Uterus (tissue), 3 donors: ENCODE measurements at regions not wholly inside any gene's neighbourhood (a gene's known extent, or its start where the extent isn't known, plus 50 kb on each side); places are given as distances from the start of the nearest gene placed in this dataset.

Source experiments
- DNase-seq, 2 donors: peaks; one replicate each; pipeline ENCODE4 v3.0.0-alpha.2; 2019 to 2020
- H3K27ac ChIP-seq, 2 donors: fragments of 200-600 bp; sonication (generic); 1 replicate in 1 of 2; 2 replicates in 1 of 2; pipeline ENCODE4 v1.5.1; 2016 to 2018
- H3K27me3 ChIP-seq, 2 donors: fragments of 200-600 bp; sonication (generic); one replicate each; pipeline ENCODE4 v1.5.1; 2018 to 2019; ENCODE audit warnings: control low read depth in 1 of 2
- H3K36me3 ChIP-seq, 2 donors: fragments of 200-600 bp; sonication (generic); one replicate each; pipeline ENCODE4 v1.5.1; 2019; ENCODE audit warnings: control low read depth in 1 of 2
- H3K4me1 ChIP-seq, 2 donors: fragments of 200-600 bp; sonication (generic); one replicate each; pipeline ENCODE4 v1.5.1; 2018 to 2019; ENCODE audit warnings: control low read depth in 1 of 2
- H3K4me3 ChIP-seq, 2 donors: fragments of 200-600 bp; sonication (generic); 1 replicate in 1 of 2; 2 replicates in 1 of 2; pipeline ENCODE4 v1.5.1; 2018 to 2019; ENCODE audit warnings: mild to moderate bottlenecking in 1 of 2
- H3K9me3 ChIP-seq, 2 donors: fragments of 200-600 bp; sonication (generic); one replicate each; pipeline ENCODE4 v1.5.1; 2019; ENCODE audit warnings: control low read depth in 1 of 2
- POLR2A ChIP-seq, 2 donors: fragments of 450-650 bp; IDR thresholded peaks; one replicate each; pipeline ENCODE4 v1.6.1; 2016; ENCODE audit warnings: antibody characterized with exemption in 2 of 2, mild to moderate bottlenecking in 1 of 2, moderate library complexity in 1 of 2
- intact Hi-C: fragments of 100-400 bp; cut with DNase I; formaldehyde crosslinking; loops from one replicate; pipeline ENCODE4 v1.15.1; 2023; ENCODE audit warnings: low total_unique reads
- TF ChIP-seq, protein P1 (sequence below), 4 experiments: fragments of 200-600 bp in 2 of 4; fragments of 450-650 bp in 2 of 4; sonication (generic) in 2 of 4; IDR thresholded peaks; one replicate each; pipeline ENCODE4 v1.5.1; 2016 to 2019; ENCODE audit warnings: antibody characterized with exemption in 4 of 4, mild to moderate bottlenecking in 2 of 4, moderate library complexity in 1 of 4
- donor health status: DM: yes; HTN: yes; CAD: no.

DNA sequence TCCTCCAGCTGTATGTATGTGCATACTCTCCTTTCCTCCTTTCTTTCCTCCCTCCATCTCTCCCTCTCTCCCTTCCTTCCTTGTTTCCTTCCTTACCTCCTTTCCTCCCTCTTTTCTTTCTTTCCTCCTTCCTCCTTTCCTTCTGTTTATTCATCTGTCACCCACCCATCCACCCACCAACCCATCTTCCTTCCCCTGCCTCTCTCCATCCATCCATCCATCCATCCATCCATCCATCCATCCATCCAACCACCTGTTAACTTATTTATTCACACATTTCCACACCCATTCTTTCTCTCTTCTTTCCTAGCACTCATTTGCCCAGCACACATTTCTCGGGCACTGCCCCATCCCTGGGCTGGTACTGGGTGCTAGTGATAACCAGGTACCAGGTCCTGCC lies 443.9 kb downstream of the MIAT start:
- no peaks in the 10 kb centered on the region for H3K27me3 ChIP-seq
- TF ChIP-seq, protein P1, sequence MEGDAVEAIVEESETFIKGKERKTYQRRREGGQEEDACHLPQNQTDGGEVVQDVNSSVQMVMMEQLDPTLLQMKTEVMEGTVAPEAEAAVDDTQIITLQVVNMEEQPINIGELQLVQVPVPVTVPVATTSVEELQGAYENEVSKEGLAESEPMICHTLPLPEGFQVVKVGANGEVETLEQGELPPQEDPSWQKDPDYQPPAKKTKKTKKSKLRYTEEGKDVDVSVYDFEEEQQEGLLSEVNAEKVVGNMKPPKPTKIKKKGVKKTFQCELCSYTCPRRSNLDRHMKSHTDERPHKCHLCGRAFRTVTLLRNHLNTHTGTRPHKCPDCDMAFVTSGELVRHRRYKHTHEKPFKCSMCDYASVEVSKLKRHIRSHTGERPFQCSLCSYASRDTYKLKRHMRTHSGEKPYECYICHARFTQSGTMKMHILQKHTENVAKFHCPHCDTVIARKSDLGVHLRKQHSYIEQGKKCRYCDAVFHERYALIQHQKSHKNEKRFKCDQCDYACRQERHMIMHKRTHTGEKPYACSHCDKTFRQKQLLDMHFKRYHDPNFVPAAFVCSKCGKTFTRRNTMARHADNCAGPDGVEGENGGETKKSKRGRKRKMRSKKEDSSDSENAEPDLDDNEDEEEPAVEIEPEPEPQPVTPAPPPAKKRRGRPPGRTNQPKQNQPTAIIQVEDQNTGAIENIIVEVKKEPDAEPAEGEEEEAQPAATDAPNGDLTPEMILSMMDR (IDR thresholded peaks at IDR 0.05), result no peak
- TF ChIP-seq POLR2A (IDR thresholded peaks at IDR 0.05), result no peak
- no peak overlapping the region for H3K27ac ChIP-seq
- H3K4me1 ChIP-seq, result peaks cover 0 to 2% of the 10 kb centered on the region in 2 donors
- H3K9me3 ChIP-seq, result no peaks in the 10 kb centered on the region
- no peak overlapping the region for H3K4me3 ChIP-seq
- intact Hi-C loops, result no loop called here
- no peak for DNase-seq
- H3K36me3 ChIP-seq, result no peaks in the 10 kb centered on the region

DNA sequence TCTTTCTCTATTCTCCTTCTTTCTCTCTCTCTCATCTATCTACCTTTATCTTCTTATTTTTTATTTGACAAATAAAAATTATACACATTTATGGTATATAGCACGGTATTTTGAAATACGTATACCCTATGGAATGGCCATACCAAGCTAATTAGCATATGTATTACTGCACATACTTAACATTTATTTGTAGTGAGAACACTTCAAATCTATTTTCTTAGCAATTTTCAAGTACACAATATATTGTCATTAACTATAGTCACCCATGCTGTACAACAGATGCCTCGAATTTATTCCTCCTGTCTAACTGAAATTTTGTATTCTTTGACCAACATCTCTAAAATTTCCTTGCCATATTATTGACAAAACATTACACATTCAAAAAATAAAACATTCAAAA lies 447.1 kb downstream of the MIAT start:
- H3K27ac ChIP-seq, result peak overlapping the region in 1 of 2 donors; percentile 78
- no peaks in the 10 kb centered on the region for H3K9me3 ChIP-seq
- no peaks in the 10 kb centered on the region for H3K36me3 ChIP-seq
- H3K27me3 ChIP-seq, result no peaks in the 10 kb centered on the region
- peaks cover 0 to 16% of the 10 kb centered on the region in 2 donors for H3K4me1 ChIP-seq
- intact Hi-C loops, result no loop called here
- H3K4me3 ChIP-seq, result no peak overlapping the region
- no peak for TF ChIP-seq POLR2A (IDR thresholded peaks at IDR 0.05)
- TF ChIP-seq, protein P1 (IDR thresholded peaks at IDR 0.05), result no peak
- DNase-seq, result no peak

DNA sequence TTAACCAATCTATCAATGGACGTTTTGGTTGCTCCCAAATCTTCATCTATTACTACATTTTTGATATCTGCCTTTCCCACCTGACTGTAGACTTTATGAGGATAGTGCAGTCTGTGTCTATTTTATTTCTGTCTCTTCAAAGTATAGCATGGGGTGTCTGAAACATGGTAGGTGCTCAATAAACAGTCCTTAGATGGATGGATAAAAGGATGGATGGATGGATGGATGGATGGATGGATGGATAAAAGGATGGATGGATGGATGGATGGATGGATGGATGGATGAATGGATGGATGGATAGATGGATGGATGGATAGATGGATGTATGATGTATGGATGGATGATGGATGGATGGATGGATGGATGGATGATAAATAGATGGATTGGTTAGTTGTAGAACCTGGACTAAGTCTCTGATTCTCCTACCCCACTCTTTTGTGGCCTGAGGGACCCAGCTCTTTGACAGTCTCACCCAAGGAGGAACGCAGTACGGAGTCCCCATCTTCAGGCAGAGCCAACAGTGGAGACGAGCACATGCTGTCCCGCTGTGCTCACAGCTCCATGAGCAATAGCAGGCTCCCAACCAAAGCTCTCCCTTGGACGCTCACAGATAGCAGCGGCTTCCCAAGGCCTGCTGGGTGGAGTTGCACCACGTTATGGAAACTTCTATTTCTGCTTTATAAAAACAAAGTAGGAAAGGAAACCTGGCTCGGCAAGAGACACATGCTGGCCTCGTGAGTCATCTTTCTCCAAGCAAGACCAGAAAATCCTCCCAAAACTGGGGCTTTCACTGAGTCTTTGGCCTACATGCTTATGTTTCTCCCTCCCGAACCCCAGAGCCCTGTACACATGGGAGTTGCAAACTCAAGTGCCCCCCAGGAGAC lies 448.0 kb downstream of the MIAT start:
- peak overlapping the region; percentile 66 to 78 for H3K27ac ChIP-seq
- H3K4me1 ChIP-seq, result peaks cover 0 to 16% of the 10 kb centered on the region in 2 donors
- no peaks in the 10 kb centered on the region for H3K27me3 ChIP-seq
- H3K36me3 ChIP-seq, result no peaks in the 10 kb centered on the region
- TF ChIP-seq, protein P1 (IDR thresholded peaks at IDR 0.05), result no peak
- TF ChIP-seq POLR2A (IDR thresholded peaks at IDR 0.05), result no peak
- H3K9me3 ChIP-seq, result no peaks in the 10 kb centered on the region
- intact Hi-C loops, result no loop called here
- peak; percentile 86 to 88 for DNase-seq
- no peak overlapping the region for H3K4me3 ChIP-seq

DNA sequence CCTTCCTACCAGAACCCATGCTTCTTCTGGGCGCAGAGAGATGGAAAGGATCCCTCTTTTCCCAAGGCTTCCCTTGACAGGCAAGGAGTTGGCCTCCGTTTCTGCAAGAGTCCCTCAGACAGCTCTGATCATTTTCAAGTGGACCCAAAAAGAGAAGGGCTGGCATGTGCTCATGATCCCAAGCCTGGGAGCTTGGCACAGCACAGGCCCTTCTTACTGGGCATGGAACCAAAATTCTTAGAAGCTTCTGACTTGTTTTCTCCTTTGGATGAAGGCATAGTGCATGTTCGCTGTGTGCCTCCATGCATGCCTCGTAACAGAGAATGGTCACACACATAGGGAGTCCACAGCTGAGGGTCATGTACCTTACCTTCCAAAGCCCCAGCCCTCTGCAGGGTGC lies 449.6 kb downstream of the MIAT start:
- Histone ChIP-seq H3K4me1 (peaks cover 4 to 16% of the 10 kb centered on the region in 2 donors), H3K27ac (peak overlapping the region; percentile 66 to 78), H3K9me3 (no peaks in the 10 kb centered on the region), H3K36me3 (no peaks in the 10 kb centered on the region), H3K27me3 (no peaks in the 10 kb centered on the region), H3K4me3 (no peak overlapping the region)
- DNase-seq, result no peak
- intact Hi-C loops, result no loop called here
- TF ChIP-seq, protein P1 (IDR thresholded peaks at IDR 0.05), result no peak
- no peak for TF ChIP-seq POLR2A (IDR thresholded peaks at IDR 0.05)

DNA sequence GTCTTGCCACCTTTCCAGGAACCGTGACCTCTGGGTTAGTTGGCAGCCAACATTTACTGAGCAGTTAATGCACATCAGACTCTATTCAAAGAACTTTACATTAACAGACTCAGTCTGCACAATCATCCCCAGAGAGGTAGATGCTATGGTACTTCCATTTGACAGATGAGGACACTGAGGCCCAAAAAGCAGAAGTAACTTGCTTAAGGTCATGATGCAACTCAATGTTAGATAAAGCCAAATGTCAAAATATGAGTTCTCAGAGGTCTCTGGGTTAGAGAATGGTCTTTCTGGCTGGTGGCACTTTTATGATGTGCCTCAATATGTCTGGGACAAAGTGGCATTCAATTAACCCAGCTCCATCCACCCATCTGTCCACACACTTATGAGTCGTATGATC lies 450.0 kb downstream of the MIAT start:
- Histone ChIP-seq H3K4me3 (no peak overlapping the region), H3K4me1 (peaks cover 4 to 16% of the 10 kb centered on the region in 2 donors), H3K36me3 (no peaks in the 10 kb centered on the region), H3K27me3 (no peaks in the 10 kb centered on the region), H3K9me3 (no peaks in the 10 kb centered on the region), H3K27ac (peak overlapping the region; percentile 66 to 78)
- TF ChIP-seq, protein P1 (IDR thresholded peaks at IDR 0.05), result no peak
- no peak for TF ChIP-seq POLR2A (IDR thresholded peaks at IDR 0.05)
- intact Hi-C loops, result no loop called here
- DNase-seq, result no peak
